Ishikawa (cell line): ENCODE measurements at regions not wholly inside any gene's neighbourhood (a gene's known extent, or its start where the extent isn't known, plus 50 kb on each side); places are given as distances from the start of the nearest gene placed in this dataset.
A peak's percentile ranks its signal among the peaks of the same experiment; 100 is the strongest.

Experiments
- CEBPB ChIP-seq: IDR thresholded peaks from 2 replicates; pipeline ENCODE4 v1.6.1; 2012
- CREB1 ChIP-seq: IDR thresholded peaks from 2 replicates; pipeline ENCODE4 v1.6.1; 2012; ENCODE audit warnings: low read depth
- EGR1 ChIP-seq: IDR thresholded peaks from 2 replicates; pipeline ENCODE4 v1.6.1; 2012
- EP300 ChIP-seq: IDR thresholded peaks from 2 replicates; pipeline ENCODE4 v1.6.1; 2012; ENCODE audit warnings: borderline replicate concordance
- FOXM1 ChIP-seq: IDR thresholded peaks from 2 replicates; pipeline ENCODE4 v1.6.1; 2012; ENCODE audit warnings: low read depth, borderline replicate concordance
- NFIC ChIP-seq: IDR thresholded peaks from 2 replicates; pipeline ENCODE4 v1.6.1; 2012
- RAD21 ChIP-seq: IDR thresholded peaks from 2 replicates; pipeline ENCODE4 v1.6.1; 2012; ENCODE audit warnings: low read depth
- TAF1 ChIP-seq: IDR thresholded peaks from 2 replicates; pipeline ENCODE4 v1.6.1; 2012; ENCODE audit warnings: low read depth, mild to moderate bottlenecking
- TCF12 ChIP-seq: IDR thresholded peaks from 2 replicates; pipeline ENCODE4 v1.6.1; 2012; ENCODE audit warnings: low read depth
- TEAD4 ChIP-seq: IDR thresholded peaks from 2 replicates; pipeline ENCODE4 v1.6.1; 2012
- YY1 ChIP-seq: IDR thresholded peaks from 2 replicates; pipeline ENCODE4 v1.6.1; 2012; ENCODE audit warnings: low read depth
- ZBTB7A ChIP-seq: IDR thresholded peaks from 2 replicates; pipeline ENCODE4 v1.6.1; 2012; ENCODE audit warnings: low read depth
- TF ChIP-seq, protein P1 (sequence below): IDR thresholded peaks from 2 replicates; pipeline ENCODE4 v1.6.1; 2012
- TF ChIP-seq, protein P2 (sequence below): IDR thresholded peaks from 2 replicates; pipeline ENCODE4 v1.6.1; 2012
- TF ChIP-seq, protein P3 (sequence below): IDR thresholded peaks from 2 replicates; pipeline ENCODE4 v1.6.1; 2012; ENCODE audit warnings: low read depth, mild to moderate bottlenecking

DNA sequence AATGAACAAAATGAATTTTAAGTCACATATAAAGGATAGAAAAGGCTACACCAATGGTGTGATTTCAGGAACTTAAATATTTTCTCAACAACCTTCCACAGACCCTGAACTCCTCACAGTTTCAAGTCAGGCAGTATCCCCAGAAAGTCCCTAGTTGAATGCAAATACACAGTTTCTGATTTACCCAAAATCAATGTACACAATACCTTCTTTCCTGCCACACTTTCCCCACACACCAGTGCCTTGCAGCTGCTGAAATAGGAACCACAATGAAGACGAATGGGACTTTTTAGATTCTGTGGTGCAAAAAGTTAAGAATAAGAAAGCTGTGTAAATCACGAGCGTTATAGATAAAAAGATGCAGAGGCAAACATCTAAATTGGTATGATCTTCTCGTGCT is 552.4 kb upstream of the MEF2C start:
- TF ChIP-seq EP300 (no peak), TAF1 (no peak)

DNA sequence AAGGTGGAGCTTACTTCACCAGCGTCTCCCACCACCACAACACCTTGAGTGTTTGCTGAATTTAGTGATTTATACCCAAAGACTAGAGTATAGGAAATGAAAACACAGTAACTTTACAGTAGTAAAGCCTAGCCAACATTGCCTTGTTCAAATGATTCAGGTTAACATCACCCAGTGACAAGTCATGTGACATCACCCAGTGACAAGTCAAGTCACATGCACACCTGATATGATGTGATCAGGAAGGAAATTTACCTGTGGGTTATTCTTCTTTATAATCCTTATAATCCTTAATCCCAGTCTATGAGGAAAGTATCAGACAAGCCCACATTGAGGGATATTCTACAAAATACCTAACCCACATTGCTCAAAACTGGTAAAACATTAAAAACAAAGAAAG is 545.6 kb upstream of the MEF2C start:
- TF ChIP-seq TEAD4: no peak
- TF ChIP-seq, protein P1, sequence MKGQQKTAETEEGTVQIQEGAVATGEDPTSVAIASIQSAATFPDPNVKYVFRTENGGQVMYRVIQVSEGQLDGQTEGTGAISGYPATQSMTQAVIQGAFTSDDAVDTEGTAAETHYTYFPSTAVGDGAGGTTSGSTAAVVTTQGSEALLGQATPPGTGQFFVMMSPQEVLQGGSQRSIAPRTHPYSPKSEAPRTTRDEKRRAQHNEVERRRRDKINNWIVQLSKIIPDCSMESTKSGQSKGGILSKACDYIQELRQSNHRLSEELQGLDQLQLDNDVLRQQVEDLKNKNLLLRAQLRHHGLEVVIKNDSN: 0 out of 2 replicates have a peak, but pooled peaks have one; percentile 5

DNA sequence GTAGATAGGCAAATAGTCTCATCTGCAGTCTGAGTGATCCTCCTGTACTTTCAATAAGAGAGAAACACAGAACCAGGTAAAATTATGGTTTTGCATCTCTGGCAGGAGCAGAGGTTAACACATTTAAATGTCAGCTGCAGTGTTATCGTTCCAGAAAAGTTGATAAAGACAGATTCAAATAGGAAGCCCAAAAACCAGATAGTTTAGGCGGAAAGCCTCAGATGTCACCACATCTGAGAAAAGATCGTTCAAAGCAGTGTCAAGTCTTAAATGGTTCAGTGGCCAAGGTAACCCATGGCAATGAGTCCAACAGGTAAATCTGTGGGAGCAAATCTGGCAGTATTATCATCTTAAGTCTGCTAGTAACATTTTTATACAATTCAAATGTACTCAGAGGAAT is 542.1 kb upstream of the MEF2C start:
- TF ChIP-seq TCF12: no peak
- TF ChIP-seq, protein P1: no peak
- no peak for TF ChIP-seq RAD21
- TF ChIP-seq CREB1: no peak
- TF ChIP-seq, protein P2, sequence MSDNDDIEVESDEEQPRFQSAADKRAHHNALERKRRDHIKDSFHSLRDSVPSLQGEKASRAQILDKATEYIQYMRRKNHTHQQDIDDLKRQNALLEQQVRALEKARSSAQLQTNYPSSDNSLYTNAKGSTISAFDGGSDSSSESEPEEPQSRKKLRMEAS: no peak
- TF ChIP-seq, protein P3, sequence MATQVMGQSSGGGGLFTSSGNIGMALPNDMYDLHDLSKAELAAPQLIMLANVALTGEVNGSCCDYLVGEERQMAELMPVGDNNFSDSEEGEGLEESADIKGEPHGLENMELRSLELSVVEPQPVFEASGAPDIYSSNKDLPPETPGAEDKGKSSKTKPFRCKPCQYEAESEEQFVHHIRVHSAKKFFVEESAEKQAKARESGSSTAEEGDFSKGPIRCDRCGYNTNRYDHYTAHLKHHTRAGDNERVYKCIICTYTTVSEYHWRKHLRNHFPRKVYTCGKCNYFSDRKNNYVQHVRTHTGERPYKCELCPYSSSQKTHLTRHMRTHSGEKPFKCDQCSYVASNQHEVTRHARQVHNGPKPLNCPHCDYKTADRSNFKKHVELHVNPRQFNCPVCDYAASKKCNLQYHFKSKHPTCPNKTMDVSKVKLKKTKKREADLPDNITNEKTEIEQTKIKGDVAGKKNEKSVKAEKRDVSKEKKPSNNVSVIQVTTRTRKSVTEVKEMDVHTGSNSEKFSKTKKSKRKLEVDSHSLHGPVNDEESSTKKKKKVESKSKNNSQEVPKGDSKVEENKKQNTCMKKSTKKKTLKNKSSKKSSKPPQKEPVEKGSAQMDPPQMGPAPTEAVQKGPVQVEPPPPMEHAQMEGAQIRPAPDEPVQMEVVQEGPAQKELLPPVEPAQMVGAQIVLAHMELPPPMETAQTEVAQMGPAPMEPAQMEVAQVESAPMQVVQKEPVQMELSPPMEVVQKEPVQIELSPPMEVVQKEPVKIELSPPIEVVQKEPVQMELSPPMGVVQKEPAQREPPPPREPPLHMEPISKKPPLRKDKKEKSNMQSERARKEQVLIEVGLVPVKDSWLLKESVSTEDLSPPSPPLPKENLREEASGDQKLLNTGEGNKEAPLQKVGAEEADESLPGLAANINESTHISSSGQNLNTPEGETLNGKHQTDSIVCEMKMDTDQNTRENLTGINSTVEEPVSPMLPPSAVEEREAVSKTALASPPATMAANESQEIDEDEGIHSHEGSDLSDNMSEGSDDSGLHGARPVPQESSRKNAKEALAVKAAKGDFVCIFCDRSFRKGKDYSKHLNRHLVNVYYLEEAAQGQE: no peak
- no peak for TF ChIP-seq EP300
- TF ChIP-seq FOXM1: no peak
- TF ChIP-seq TAF1: no peak
- TF ChIP-seq EGR1: no peak
- no peak for TF ChIP-seq TEAD4
- no peak for TF ChIP-seq NFIC
- TF ChIP-seq CEBPB: no peak
- TF ChIP-seq ZBTB7A: no peak
- no peak for TF ChIP-seq YY1

DNA sequence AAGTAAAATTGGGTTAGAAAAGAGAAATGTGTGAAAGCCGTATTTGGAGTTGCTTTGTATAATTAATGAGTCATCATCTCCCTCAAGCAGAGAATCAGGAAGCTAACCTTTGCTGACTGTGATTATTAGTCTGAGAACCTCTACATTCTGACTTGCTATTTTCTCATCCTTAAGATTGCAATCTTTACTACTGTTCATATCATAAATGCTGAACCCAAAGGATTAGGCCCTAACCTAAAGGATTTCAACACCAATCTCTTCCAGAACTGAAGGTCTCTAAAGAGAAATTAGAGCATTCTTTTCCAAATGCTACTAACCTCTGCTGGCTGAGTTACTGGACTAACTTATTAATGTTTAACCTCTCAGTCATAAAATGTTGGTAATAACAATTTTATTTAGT is 538.1 kb upstream of the MEF2C start:
- TF ChIP-seq EP300: no peak
- no peak for TF ChIP-seq TCF12
- TF ChIP-seq, protein P1: no peak
- TF ChIP-seq ZBTB7A: no peak
- no peak for TF ChIP-seq CEBPB
- no peak for TF ChIP-seq RAD21
- no peak for TF ChIP-seq FOXM1
- no peak for TF ChIP-seq TEAD4
- TF ChIP-seq, protein P3: no peak
- no peak for TF ChIP-seq TAF1
- no peak for TF ChIP-seq YY1
- no peak for TF ChIP-seq EGR1
- no peak for TF ChIP-seq NFIC
- no peak for TF ChIP-seq CREB1
- TF ChIP-seq, protein P2: no peak

DNA sequence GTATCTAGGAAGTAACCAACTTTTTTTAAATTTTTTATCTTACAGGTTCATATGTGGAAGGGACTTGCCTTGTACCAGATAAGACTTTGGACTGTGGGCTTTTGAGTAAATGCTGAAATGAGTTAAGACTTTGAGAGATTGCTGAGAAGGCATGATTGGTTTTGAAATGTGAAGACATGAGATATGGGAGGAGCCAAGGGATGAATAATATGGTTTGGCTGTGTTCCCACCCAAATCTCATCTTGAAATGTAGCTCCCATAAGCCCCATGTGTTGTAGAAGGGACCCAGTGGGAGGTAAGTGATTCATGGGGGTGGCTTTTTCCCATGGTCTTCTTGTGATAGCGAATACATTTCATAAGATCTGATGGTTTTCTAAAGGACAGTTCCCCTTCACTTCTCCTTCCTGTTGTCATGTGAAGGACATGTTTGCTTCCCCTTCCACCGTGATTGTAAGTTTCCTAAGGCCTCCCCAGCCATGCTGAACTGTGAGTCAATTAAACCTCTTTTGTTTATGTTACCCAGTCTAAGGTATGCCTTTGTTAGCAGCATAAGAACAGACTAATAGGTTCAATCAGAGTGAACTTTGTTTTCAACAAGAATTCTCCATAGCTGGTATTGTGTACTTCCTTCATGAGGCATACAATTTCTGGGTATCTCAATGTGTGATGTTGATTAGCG is 535.6 kb upstream of the MEF2C start:
- TF ChIP-seq EP300: no peak

DNA sequence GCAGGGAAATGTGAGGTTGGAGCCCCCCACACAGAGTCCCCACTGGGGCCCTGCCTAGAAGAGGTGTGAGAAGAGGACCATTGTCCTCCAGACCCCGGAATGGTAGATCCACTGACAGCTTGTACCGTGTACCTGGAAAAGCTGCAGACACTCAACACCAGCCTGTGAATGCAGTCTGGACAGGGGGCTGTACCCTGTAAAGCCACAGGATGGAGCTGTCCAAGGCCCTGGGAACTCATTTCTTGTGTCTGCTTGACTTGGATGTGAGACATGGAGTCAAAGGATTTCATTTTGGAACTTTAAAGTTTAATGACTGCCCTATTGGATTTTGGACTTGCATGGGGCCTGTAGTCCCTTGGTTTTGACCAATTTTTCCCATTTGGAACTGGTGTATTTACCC is 535.0 kb upstream of the MEF2C start:
- TF ChIP-seq, protein P3: no peak
- TF ChIP-seq TCF12: no peak
- no peak for TF ChIP-seq ZBTB7A
- no peak for TF ChIP-seq TAF1
- TF ChIP-seq EP300: no peak
- TF ChIP-seq, protein P1: no peak
- no peak for TF ChIP-seq RAD21
- TF ChIP-seq TEAD4: no peak
- TF ChIP-seq, protein P2: no peak
- no peak for TF ChIP-seq CREB1
- TF ChIP-seq NFIC: no peak
- no peak for TF ChIP-seq CEBPB
- no peak for TF ChIP-seq FOXM1
- TF ChIP-seq YY1: no peak
